GM23338 (cell line): ENCODE measurements at regions not wholly inside any gene's neighbourhood (a gene's known extent, or its start where the extent isn't known, plus 50 kb on each side); places are given as distances from the start of the nearest gene placed in this dataset.

Experiments used
- ATAC-seq: fragments of 200-7000 bp; cut with Tn5 transposase; 3 replicates; pipeline ENCODE4 v1.9.1; 2020
- DNase-seq: peaks from one replicate; pipeline ENCODE4 v3.0.0-alpha.2; 2015; ENCODE audit warnings: low spot score
- H2AFZ ChIP-seq: fragments of 200-600 bp; sonication (generic); 2 replicates; pipeline ENCODE4 v1.8.0; 2016; ENCODE audit warnings: antibody characterized with exemption, mild to moderate bottlenecking, moderate library complexity
- H3F3A ChIP-seq: fragments of 200-600 bp; sonication (generic); replicated peaks from 2 replicates; pipeline ENCODE4 v1.8.0; 2017; ENCODE audit warnings: antibody characterized with exemption, mixed run types, low read depth
- H3K27ac ChIP-seq: fragments of 200-600 bp; sonication (generic); 2 replicates; pipeline ENCODE4 v1.6.1; 2016; ENCODE audit warnings: low read depth
- H3K27me3 ChIP-seq: fragments of 200-600 bp; sonication (generic); 2 replicates; pipeline ENCODE4 v1.8.0; 2016; ENCODE audit warnings: mild to moderate bottlenecking, mixed run types, moderate library complexity; ENCODE audit not compliant: insufficient read depth
- H3K36me3 ChIP-seq: fragments of 200-600 bp; sonication (generic); 2 replicates; pipeline ENCODE4 v1.8.0; 2016; ENCODE audit warnings: mild to moderate bottlenecking; ENCODE audit not compliant: insufficient read depth
- H3K4me1 ChIP-seq: fragments of 200-600 bp; sonication (generic); 2 replicates; pipeline ENCODE4 v1.8.0; 2016; ENCODE audit warnings: mild to moderate bottlenecking, moderate library complexity; ENCODE audit not compliant: insufficient read depth
- H3K4me2 ChIP-seq: fragments of 200-600 bp; sonication (generic); 2 replicates; pipeline ENCODE4 v1.7.1; 2017; ENCODE audit warnings: mixed run types
- H3K4me3 ChIP-seq: fragments of 200-600 bp; sonication (generic); 2 replicates; pipeline ENCODE4 v1.6.1; 2016; ENCODE audit warnings: mixed run types
- H3K79me2 ChIP-seq: fragments of 200-600 bp; sonication (generic); replicated peaks from 2 replicates; pipeline ENCODE4 v1.8.0; 2017; ENCODE audit warnings: mild to moderate bottlenecking; ENCODE audit not compliant: insufficient read depth
- H3K9me2 ChIP-seq: fragments of 200-600 bp; sonication (generic); 2 replicates; pipeline ENCODE4 v1.8.0; 2017; ENCODE audit not compliant: insufficient read depth
- H4K20me1 ChIP-seq: fragments of 200-600 bp; sonication (generic); replicated peaks from 2 replicates; pipeline ENCODE4 v1.8.0; 2017; ENCODE audit warnings: mild to moderate bottlenecking; ENCODE audit not compliant: insufficient read depth
- H3K27ac Mint-ChIP-seq: 2 replicates; pipeline ENCODE4 v1.8.0; 2020; ENCODE audit warnings: inconsistent platforms, mild to moderate bottlenecking, moderate library complexity, mixed read lengths
- H3K27me3 Mint-ChIP-seq: 3 replicates; pipeline ENCODE4 v1.8.0; 2022; ENCODE audit warnings: low read depth, mild to moderate bottlenecking, moderate library complexity, mixed read lengths, inconsistent platforms; ENCODE audit not compliant: insufficient read depth, poor library complexity
- H3K36me3 Mint-ChIP-seq: 3 replicates; pipeline ENCODE4 v1.8.0; 2021; ENCODE audit warnings: low read depth, mild to moderate bottlenecking, inconsistent platforms, moderate library complexity, mixed read lengths
- H3K4me1 Mint-ChIP-seq: 3 replicates; pipeline ENCODE4 v1.8.0; 2020; ENCODE audit warnings: mild to moderate bottlenecking, inconsistent platforms, mixed read lengths
- H3K4me3 Mint-ChIP-seq: 3 replicates; pipeline ENCODE4 v1.8.0; 2021; ENCODE audit warnings: moderate library complexity, mild to moderate bottlenecking, inconsistent platforms, mixed read lengths
- H3K9me3 Mint-ChIP-seq: 3 replicates; pipeline ENCODE4 v1.8.0; 2020; ENCODE audit warnings: moderate library complexity, mild to moderate bottlenecking, inconsistent platforms, mixed read lengths
- CTCF ChIP-seq, 2 experiments: fragments of 200-600 bp in 1 of 2; sonication (generic) in 1 of 2; conservative IDR thresholded peaks; 2 replicates each; pipeline versions ENCODE4 v1.5.1 to v1.6.1; 2016 to 2017; ENCODE audit warnings: antibody characterized with exemption in 2 of 2, low read depth in 2 of 2, mild to moderate bottlenecking in 2 of 2, moderate library complexity in 1 of 2
- ETS1 ChIP-seq: IDR thresholded peaks from 2 replicates; pipeline ENCODE4 v1.6.1; 2016; ENCODE audit warnings: antibody characterized with exemption
- EZH2 ChIP-seq: fragments of 200-600 bp; sonication (generic); IDR thresholded peaks from one replicate; pipeline ENCODE4 v1.8.0; 2017; ENCODE audit warnings: antibody characterized with exemption, mild to moderate bottlenecking, low read depth; ENCODE audit not compliant: unreplicated experiment
- JUNB ChIP-seq: IDR thresholded peaks from one replicate; pipeline ENCODE4 v1.6.1; 2016; ENCODE audit warnings: antibody characterized with exemption; ENCODE audit not compliant: unreplicated experiment
- REST ChIP-seq: IDR thresholded peaks from one replicate; pipeline ENCODE4 v1.6.1; 2018; ENCODE audit warnings: antibody characterized with exemption; ENCODE audit not compliant: unreplicated experiment
- STAT1 ChIP-seq: IDR thresholded peaks from one replicate; pipeline ENCODE4 v1.6.1; 2016; ENCODE audit warnings: antibody characterized with exemption; ENCODE audit not compliant: unreplicated experiment
- ZNF331 ChIP-seq: fragments of 250-450 bp; sonication (Bioruptor Pico); IDR thresholded peaks from 2 replicates; pipeline ENCODE4 v1.5.0; 2020; ENCODE audit warnings: low read depth, mild to moderate bottlenecking, moderate library complexity
- ZNF462 ChIP-seq: fragments of 250-450 bp; sonication (Bioruptor Pico); IDR thresholded peaks from 2 replicates; pipeline ENCODE4 v1.5.0; 2020; ENCODE audit warnings: mild to moderate bottlenecking, moderate library complexity

GRCh38 chr21:22263890-22264289 is 1265.7 kb downstream of the NCAM2 start (continued):
- TF ChIP-seq ETS1 = no peak

GRCh38 chr21:22277341-22277740 is 1279.1 kb downstream of the NCAM2 start:
- H3K4me1 Mint-ChIP-seq = peaks cover 18% of the 10 kb centered on the region
- peaks cover 14% of the 10 kb centered on the region; the same call in 1 of the 2 replicates for H3K4me1 ChIP-seq
- H3K4me3 Mint-ChIP-seq = no peak overlapping the region
- no peak overlapping the region for H3K4me2 ChIP-seq
- no peaks in the 10 kb centered on the region for H4K20me1 ChIP-seq
- H3K27me3 Mint-ChIP-seq = peaks cover 4% of the 10 kb centered on the region
- no peaks in the 10 kb centered on the region for H3K36me3 ChIP-seq
- DNase-seq (no peak), ATAC-seq (no peak)
- H3K9me3 Mint-ChIP-seq = no peaks in the 10 kb centered on the region; the same call in 2 of the 3 replicates
- H3K36me3 Mint-ChIP-seq = peaks cover 8% of the 10 kb centered on the region; the same call in 2 of the 3 replicates
- H3K79me2 ChIP-seq = no peaks in the 10 kb centered on the region
- no peaks in the 10 kb centered on the region for H3K27me3 ChIP-seq
- no peak overlapping the region for H2AFZ ChIP-seq
- H3K9me2 ChIP-seq = peaks cover 9% of the 10 kb centered on the region; the same call in 1 of the 2 replicates
- TF ChIP-seq ZNF331 (no peak), STAT1 (no peak), ETS1 (no peak), JUNB (no peak), ZNF462 (CRISPR knock-in tag) (no peak), REST (no peak), EZH2 (no peak), CTCF (conservative IDR thresholded peaks at IDR 0.05; ENCODE audit: low read depth in 2 of 2) (no peak)
- H3K4me3 ChIP-seq = no peak overlapping the region
- no peak overlapping the region for H3K27ac Mint-ChIP-seq
- H3F3A ChIP-seq = no peaks in the 10 kb centered on the region
- H3K27ac ChIP-seq = no peak overlapping the region
